GM23248 (cell line): ENCODE measurements at regions not wholly inside any gene's neighbourhood (a gene's known extent, or its start where the extent isn't known, plus 50 kb on each side); places are given as distances from the start of the nearest gene placed in this dataset.

Source experiments
- DNase-seq: peaks from one replicate; pipeline ENCODE4 v3.0.0-alpha.2; 2015
- H2AFZ ChIP-seq: fragments of 200-600 bp; sonication (generic); 2 replicates; pipeline ENCODE4 v1.6.1; 2016; ENCODE audit warnings: antibody characterized with exemption
- H3F3A ChIP-seq: fragments of 200-600 bp; sonication (generic); 2 replicates; pipeline ENCODE4 v1.6.1; 2016; ENCODE audit warnings: mild to moderate bottlenecking, antibody characterized with exemption, mixed run types; ENCODE audit not compliant: insufficient read depth
- H3K27ac ChIP-seq: fragments of 200-600 bp; sonication (generic); 2 replicates; pipeline ENCODE4 v1.5.1; 2016; ENCODE audit warnings: mild to moderate bottlenecking
- H3K27me3 ChIP-seq: fragments of 200-600 bp; sonication (generic); replicated peaks from 2 replicates; pipeline ENCODE4 v1.6.1; 2016; ENCODE audit warnings: mild to moderate bottlenecking; ENCODE audit not compliant: insufficient read depth
- H3K36me3 ChIP-seq: fragments of 200-600 bp; sonication (generic); 2 replicates; pipeline ENCODE4 v1.6.1; 2016; ENCODE audit warnings: low read depth, mild to moderate bottlenecking
- H3K4me1 ChIP-seq: fragments of 200-600 bp; sonication (generic); 2 replicates; pipeline ENCODE4 v1.6.1; 2016; ENCODE audit warnings: mild to moderate bottlenecking; ENCODE audit not compliant: insufficient read depth
- H3K4me2 ChIP-seq: fragments of 200-600 bp; sonication (generic); one replicate; pipeline ENCODE4 v1.6.1; 2016; ENCODE audit warnings: mild to moderate bottlenecking; ENCODE audit not compliant: unreplicated experiment
- H3K4me3 ChIP-seq: fragments of 200-600 bp; sonication (generic); 2 replicates; pipeline ENCODE4 v1.5.1; 2016; ENCODE audit warnings: mild to moderate bottlenecking
- H3K79me2 ChIP-seq: fragments of 200-600 bp; sonication (generic); 2 replicates; pipeline ENCODE4 v1.6.1; 2016; ENCODE audit warnings: mild to moderate bottlenecking; ENCODE audit not compliant: insufficient read depth
- H3K9ac ChIP-seq: fragments of 200-600 bp; sonication (generic); 2 replicates; pipeline ENCODE4 v1.6.1; 2016; ENCODE audit warnings: mild to moderate bottlenecking
- H3K9me2 ChIP-seq: fragments of 200-600 bp; sonication (generic); 2 replicates; pipeline ENCODE4 v1.6.1; 2016; ENCODE audit warnings: mixed run types, mild to moderate bottlenecking, moderate library complexity; ENCODE audit not compliant: insufficient read depth
- H3K9me3 ChIP-seq: fragments of 200-600 bp; sonication (generic); one replicate; pipeline ENCODE4 v1.6.1; 2017; ENCODE audit warnings: low read depth
- H4K20me1 ChIP-seq: fragments of 200-600 bp; sonication (generic); 2 replicates; pipeline ENCODE4 v1.6.0; 2016; ENCODE audit not compliant: insufficient read depth
- EZH2 ChIP-seq: fragments of 200-600 bp; sonication (generic); IDR thresholded peaks from 2 replicates; pipeline ENCODE4 v1.6.1; 2018; ENCODE audit warnings: antibody characterized with exemption, mild to moderate bottlenecking; ENCODE audit not compliant: insufficient read depth, poor library complexity, severe bottlenecking
- EZH2phosphoT487 ChIP-seq: fragments of 200-600 bp; sonication (generic); IDR thresholded peaks from 2 replicates; pipeline ENCODE4 v1.6.1; 2018; ENCODE audit warnings: antibody characterized with exemption, moderate library complexity, mild to moderate bottlenecking, low read depth; ENCODE audit not compliant: insufficient read depth
- WGBS, 2 experiments: methylation state at CpG; one replicate each; pipeline ENCODE4 v1.1.6; 2015 to 2017; ENCODE audit warnings: low lambda C conversion rate in 2 of 2, low coverage in 1 of 2; ENCODE audit errors: missing lambda C conversion rate in 2 of 2; 5-methylcytosine and 5-hydroxymethylcytosine counted together
- in situ Hi-C: fragments of 300-500 bp; cut with MboI; formaldehyde crosslinking; loops from 2 replicates; pipeline ENCODE4 v1.15.0; 2020

- Histone ChIP-seq H3K4me2 (no peak overlapping the region), H3K36me3 (no peaks in the 10 kb centered on the region), H3K9me2 (no peaks in the 10 kb centered on the region), H3K79me2 (no peaks in the 10 kb centered on the region), H3K4me3 (no peak overlapping the region), H2AFZ (no peak overlapping the region), H3K4me1 (no peaks in the 10 kb centered on the region), H3F3A (no peaks in the 10 kb centered on the region), H3K27me3 (no peaks in the 10 kb centered on the region), H3K27ac (no peak overlapping the region), H4K20me1 (no peaks in the 10 kb centered on the region), H3K9ac (no peak overlapping the region), H3K9me3 (no peaks in the 10 kb centered on the region)
- TF ChIP-seq EZH2phosphoT487 (no peak), EZH2 (no peak)
- in situ Hi-C loops = no loop called here
- DNase-seq = no peak
- 45 to 67% methylated on average over 6 to 7 of the region's 7 CpGs for WGBS, 2 experiments
These were observed 324.9 kb upstream of the MEX3C start for GRCh38 chr18:51522338-51522737.

- TF ChIP-seq EZH2phosphoT487 (no peak), EZH2 (no peak)
- no peaks in the 10 kb centered on the region for H3K4me1 ChIP-seq
- H3K4me3 ChIP-seq = no peak overlapping the region
- H4K20me1 ChIP-seq = no peaks in the 10 kb centered on the region
- no peaks in the 10 kb centered on the region for H3K79me2 ChIP-seq
- H3K9me2 ChIP-seq = no peaks in the 10 kb centered on the region
- no peak overlapping the region for H2AFZ ChIP-seq
- no peak overlapping the region for H3K27ac ChIP-seq
- no peaks in the 10 kb centered on the region for H3K9me3 ChIP-seq
- H3K36me3 ChIP-seq = no peaks in the 10 kb centered on the region
- no peaks in the 10 kb centered on the region for H3F3A ChIP-seq
- in situ Hi-C loops = no loop called here
- no peaks in the 10 kb centered on the region for H3K27me3 ChIP-seq
- no peak for DNase-seq
- H3K9ac ChIP-seq = no peak overlapping the region
- 23 to 30% methylated on average over 3 of the region's 3 CpGs for WGBS, 2 experiments
- no peak overlapping the region for H3K4me2 ChIP-seq
These were observed 325.3 kb upstream of the MEX3C start for GRCh38 chr18:51522821-51523220.

- no peak overlapping the region for H3K9ac ChIP-seq
- in situ Hi-C loops = no loop called here
- 14 to 16% methylated on average over 3 of the region's 3 CpGs for WGBS, 2 experiments
- no peaks in the 10 kb centered on the region for H3K79me2 ChIP-seq
- TF ChIP-seq EZH2phosphoT487 = no peak
- no peak for TF ChIP-seq EZH2
- no peaks in the 10 kb centered on the region for H3K27me3 ChIP-seq
- no peaks in the 10 kb centered on the region for H3K9me3 ChIP-seq
- no peak overlapping the region for H2AFZ ChIP-seq
- no peaks in the 10 kb centered on the region for H3K4me1 ChIP-seq
- H3F3A ChIP-seq = no peaks in the 10 kb centered on the region
- no peaks in the 10 kb centered on the region for H3K9me2 ChIP-seq
- no peaks in the 10 kb centered on the region for H3K36me3 ChIP-seq
- H3K4me3 ChIP-seq = no peak overlapping the region
- DNase-seq = no peak
- H4K20me1 ChIP-seq = no peaks in the 10 kb centered on the region
- no peak overlapping the region for H3K4me2 ChIP-seq
- no peak overlapping the region for H3K27ac ChIP-seq
These were observed 326.2 kb upstream of the MEX3C start for GRCh38 chr18:51523671-51524070.

DNA sequence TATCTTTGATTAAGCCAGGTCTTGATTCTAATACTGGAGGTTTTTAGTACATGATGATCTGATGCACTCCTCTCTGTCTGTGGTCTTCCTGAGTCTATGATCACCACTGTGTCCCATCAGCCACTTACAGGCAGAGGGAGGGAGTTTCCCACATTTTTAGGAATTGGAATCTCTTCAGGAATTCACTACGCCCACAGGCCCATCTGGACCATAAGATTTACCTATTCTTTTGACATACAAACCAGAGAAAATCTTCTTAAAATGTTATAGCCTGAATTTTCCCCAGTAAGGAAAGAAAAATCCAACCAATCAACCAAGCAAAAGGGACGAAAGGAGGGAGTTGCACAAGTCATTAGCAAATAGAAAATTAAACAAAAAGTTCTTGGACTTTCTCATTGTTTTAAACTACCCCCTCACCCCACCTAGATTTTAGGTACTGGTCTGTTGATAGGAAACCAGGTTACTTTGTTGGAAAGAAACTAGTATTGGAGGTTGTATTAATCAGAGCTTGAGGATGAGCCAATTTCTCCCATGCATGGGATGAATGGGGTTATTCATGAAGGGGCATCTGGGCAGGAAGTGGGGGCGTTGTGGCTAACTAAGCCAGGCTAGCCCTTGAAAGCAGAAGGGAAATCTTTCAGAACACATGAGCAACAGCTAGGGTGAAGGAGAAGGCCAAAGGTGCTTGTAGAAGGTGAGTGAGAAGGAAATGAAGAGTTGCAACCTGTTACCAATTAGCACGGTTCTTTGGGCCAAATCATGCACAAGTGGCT, 328.2 kb upstream of the MEX3C start:
- Histone ChIP-seq H3K4me2 (no peak overlapping the region), H3K27ac (no peak overlapping the region), H3F3A (no peaks in the 10 kb centered on the region), H3K9me2 (no peaks in the 10 kb centered on the region), H3K9ac (no peak overlapping the region), H3K36me3 (no peaks in the 10 kb centered on the region), H3K27me3 (no peaks in the 10 kb centered on the region), H4K20me1 (no peaks in the 10 kb centered on the region), H3K9me3 (no peaks in the 10 kb centered on the region), H3K4me1 (no peaks in the 10 kb centered on the region), H3K4me3 (no peak overlapping the region), H3K79me2 (no peaks in the 10 kb centered on the region), H2AFZ (no peak overlapping the region)
- in situ Hi-C loops = no loop called here
- no peak for DNase-seq
- WGBS, 2 experiments = 17% methylated on average over 4 of the region's 4 CpGs
- TF ChIP-seq EZH2 = no peak
- no peak for TF ChIP-seq EZH2phosphoT487
